GM23248 (cell line): ENCODE measurements at regions not wholly inside any gene's neighbourhood (a gene's known extent, or its start where the extent isn't known, plus 50 kb on each side); places are given as distances from the start of the nearest gene placed in this dataset.

Experiments
- EZH2 ChIP-seq: fragments of 200-600 bp; sonication (generic); IDR thresholded peaks from 2 replicates; pipeline ENCODE4 v1.6.1; 2018; ENCODE audit warnings: antibody characterized with exemption, mild to moderate bottlenecking; ENCODE audit not compliant: insufficient read depth, poor library complexity, severe bottlenecking
- EZH2phosphoT487 ChIP-seq: fragments of 200-600 bp; sonication (generic); IDR thresholded peaks from 2 replicates; pipeline ENCODE4 v1.6.1; 2018; ENCODE audit warnings: antibody characterized with exemption, moderate library complexity, mild to moderate bottlenecking, low read depth; ENCODE audit not compliant: insufficient read depth

GRCh38 chr1:4433075-4433474, 221.3 kb upstream of the AJAP1 start:
- no peak for TF ChIP-seq EZH2
- TF ChIP-seq EZH2phosphoT487: no peak
